H7 (cell line): ENCODE measurements at regions not wholly inside any gene's neighbourhood (a gene's known extent, or its start where the extent isn't known, plus 50 kb on each side); places are given as distances from the start of the nearest gene placed in this dataset.

Experiments used
- DNase-seq: peaks from one replicate; pipeline ENCODE4 v3.0.0; 2012
- H3K27me3 ChIP-seq: 2 replicates; pipeline ENCODE4 v1.6.0; 2011; ENCODE audit warnings: mild to moderate bottlenecking, low read length; ENCODE audit not compliant: control insufficient read depth, insufficient read depth
- H3K36me3 ChIP-seq: replicated peaks from 2 replicates; pipeline ENCODE4 v1.5.1; 2011; ENCODE audit warnings: low read length; ENCODE audit not compliant: control insufficient read depth, insufficient read depth
- H3K4me3 ChIP-seq: 2 replicates; pipeline ENCODE4 v1.5.1; 2011; ENCODE audit warnings: low read depth, mild to moderate bottlenecking, control low read depth, low read length, moderate library complexity; ENCODE audit not compliant: insufficient read depth

DNA sequence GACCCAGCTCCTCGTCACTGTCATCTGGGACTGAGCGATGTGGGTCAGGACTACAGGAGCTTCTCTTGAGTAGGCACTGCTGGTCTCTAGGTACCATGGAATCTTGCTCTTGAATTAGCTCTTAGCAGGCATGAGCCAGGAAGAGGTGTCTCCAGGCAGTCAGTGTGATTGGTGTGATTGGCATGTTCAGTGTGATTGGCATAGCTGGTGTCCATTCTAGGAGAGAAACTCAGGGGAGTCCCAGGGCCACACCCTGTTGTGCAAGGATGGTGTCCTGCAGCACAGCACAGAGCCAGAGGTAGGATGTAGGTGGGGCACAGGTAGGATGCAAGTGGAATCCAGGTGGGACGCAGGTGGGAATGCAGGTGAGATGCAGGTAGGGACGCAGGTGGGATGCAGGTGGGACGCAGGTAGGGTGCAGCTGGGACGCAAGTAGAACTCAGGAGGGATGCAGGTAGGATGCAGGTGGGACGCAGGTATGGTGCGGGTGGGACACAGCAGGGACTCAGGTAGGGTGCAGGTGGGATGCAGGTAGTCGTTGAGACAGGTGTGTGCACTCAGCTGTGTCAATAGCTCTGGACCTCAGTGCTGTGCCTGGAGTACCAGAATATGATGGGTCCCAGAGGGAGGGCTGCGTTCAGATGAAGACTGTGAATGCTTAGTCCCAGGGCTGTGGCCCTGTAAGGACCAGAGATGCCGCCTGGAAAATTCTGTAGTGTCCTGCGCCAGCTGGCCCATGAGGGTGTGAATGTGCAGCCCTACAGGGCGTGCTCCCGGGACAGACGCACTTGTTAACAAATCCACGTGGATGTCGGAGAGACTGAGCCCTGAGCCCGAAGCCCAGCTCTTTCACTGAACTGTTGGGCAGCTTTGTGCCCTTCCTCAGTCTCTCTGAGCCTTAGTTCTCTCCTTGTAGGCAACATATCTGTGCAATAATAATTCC is 248.2 kb upstream of the PITRM1 start:
- no peak for DNase-seq
- H3K4me3 ChIP-seq = no peak overlapping the region
- no peaks in the 10 kb centered on the region for H3K36me3 ChIP-seq
- H3K27me3 ChIP-seq = no peaks in the 10 kb centered on the region

GRCh38 chr10:3419719-3420495 is 247.3 kb upstream of the PITRM1 start:
- no peak for DNase-seq
- Histone ChIP-seq H3K4me3 (no peak overlapping the region), H3K36me3 (no peaks in the 10 kb centered on the region), H3K27me3 (no peaks in the 10 kb centered on the region)

DNA sequence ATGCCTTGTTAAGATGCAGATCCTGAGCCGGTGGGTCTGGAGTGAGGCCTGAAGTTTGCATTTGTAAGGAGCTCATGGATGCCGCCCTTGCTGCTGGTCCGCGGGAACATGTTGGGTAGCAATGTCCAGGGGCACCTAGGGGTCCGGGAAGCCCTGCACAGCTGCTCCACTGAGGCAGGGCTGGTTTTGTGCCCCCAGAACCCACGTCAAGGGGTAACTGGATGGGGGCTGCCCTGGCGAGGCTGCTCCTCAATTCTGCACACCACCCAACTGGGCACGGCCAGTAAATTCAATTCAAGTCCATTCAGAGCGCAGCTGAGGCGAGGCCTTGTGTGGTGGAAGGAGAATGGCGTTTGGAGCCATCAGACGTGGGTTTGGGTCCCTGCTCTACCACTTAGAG is 246.3 kb upstream of the PITRM1 start:
- no peaks in the 10 kb centered on the region for H3K36me3 ChIP-seq
- H3K4me3 ChIP-seq = no peak overlapping the region
- no peak for DNase-seq
- no peaks in the 10 kb centered on the region for H3K27me3 ChIP-seq

GRCh38 chr10:3418041-3418754 is 245.6 kb upstream of the PITRM1 start:
- no peak for DNase-seq
- Histone ChIP-seq H3K4me3 (no peak overlapping the region), H3K36me3 (no peaks in the 10 kb centered on the region), H3K27me3 (no peaks in the 10 kb centered on the region)

DNA sequence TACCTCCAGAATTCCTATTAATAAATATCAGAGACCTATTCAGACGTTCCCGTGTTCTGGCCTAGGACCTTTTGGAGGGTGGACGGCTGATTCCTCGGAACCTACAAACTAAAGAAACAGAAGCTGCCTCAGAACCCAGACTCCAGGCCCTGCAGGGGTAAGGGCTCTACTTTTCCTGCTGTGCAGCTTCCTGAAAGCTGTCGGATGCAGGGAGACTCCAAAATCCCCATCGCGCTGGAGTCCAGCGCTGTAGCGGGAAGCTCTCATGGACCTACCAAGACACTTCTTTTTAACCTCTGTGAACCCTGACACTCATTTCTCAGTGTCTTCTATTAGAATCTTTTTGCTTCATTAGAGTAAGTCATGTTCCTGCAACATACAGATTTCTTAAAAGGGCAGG is 244.5 kb upstream of the PITRM1 start:
- H3K27me3 ChIP-seq = no peaks in the 10 kb centered on the region
- H3K4me3 ChIP-seq = no peak overlapping the region
- no peaks in the 10 kb centered on the region for H3K36me3 ChIP-seq
- DNase-seq = no peak

- Histone ChIP-seq H3K36me3 (no peaks in the 10 kb centered on the region), H3K4me3 (no peak overlapping the region), H3K27me3 (no peaks in the 10 kb centered on the region)
- DNase-seq = no peak
Measured at GRCh38 chr10:3415878-3416605, 243.5 kb upstream of the PITRM1 start.

- DNase-seq = no peak
- no peaks in the 10 kb centered on the region for H3K36me3 ChIP-seq
- H3K4me3 ChIP-seq = no peak overlapping the region
- no peaks in the 10 kb centered on the region for H3K27me3 ChIP-seq
Measured at GRCh38 chr10:3415038-3415736, 242.6 kb upstream of the PITRM1 start.

DNA sequence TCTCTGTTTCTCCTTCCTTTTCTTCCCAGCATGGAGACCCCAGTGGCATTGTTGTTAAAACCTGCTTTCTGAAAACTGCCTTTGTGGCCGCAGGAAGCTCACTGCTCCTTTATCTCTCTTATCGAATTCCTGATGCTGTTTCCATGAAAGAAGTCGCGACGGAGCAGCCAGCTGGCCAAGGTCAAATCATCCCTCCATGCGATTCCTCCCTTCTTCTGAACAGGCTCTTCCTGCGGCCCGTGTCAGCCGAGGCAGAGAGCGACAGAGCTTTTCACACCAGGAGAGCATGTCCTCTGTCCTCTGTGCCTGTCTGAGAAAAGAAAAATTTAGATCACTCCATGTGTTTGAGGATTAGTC is 242.1 kb upstream of the PITRM1 start:
- Histone ChIP-seq H3K27me3 (no peaks in the 10 kb centered on the region), H3K4me3 (no peak overlapping the region), H3K36me3 (no peaks in the 10 kb centered on the region)
- DNase-seq = no peak

DNA sequence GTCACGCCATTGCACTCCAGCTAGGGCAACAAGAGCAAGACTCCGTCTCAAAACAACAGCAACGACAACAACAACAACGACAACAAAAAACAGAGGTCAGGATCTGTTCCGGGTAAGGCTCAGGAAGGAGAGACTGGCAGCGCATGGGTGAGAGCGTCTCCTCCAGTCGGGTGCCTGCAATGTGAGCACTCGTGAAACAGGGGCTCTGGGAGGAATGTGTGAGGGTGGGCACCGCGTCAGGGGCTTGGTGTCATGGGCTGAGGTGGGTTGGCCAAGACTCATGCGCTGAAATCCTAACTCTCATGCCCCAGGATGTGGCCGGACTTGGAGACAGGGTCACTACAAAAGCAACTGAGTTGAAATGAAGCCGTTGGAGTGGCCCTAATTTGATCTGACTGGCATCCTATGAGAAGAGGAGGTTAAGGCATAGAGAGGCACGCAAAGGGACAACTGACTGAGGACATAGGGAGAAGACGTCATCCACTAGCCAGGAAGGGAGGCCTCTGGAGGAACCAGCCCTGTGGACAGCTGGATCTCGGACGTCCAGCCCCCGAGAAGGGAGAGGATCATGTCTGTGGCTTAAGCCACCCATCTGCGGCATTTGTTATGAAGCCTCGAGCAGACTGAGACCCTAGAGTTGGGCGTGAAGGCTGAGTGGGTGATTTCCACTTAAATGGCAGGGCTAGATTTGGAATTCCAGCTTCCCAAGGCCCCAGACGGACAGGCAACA is 241.5 kb upstream of the PITRM1 start:
- Histone ChIP-seq H3K27me3 (no peaks in the 10 kb centered on the region), H3K4me3 (no peak overlapping the region), H3K36me3 (no peaks in the 10 kb centered on the region)
- DNase-seq = no peak

GRCh38 chr10:3412646-3413045 is 240.1 kb upstream of the PITRM1 start:
- H3K4me3 ChIP-seq = no peak overlapping the region
- no peaks in the 10 kb centered on the region for H3K36me3 ChIP-seq
- no peaks in the 10 kb centered on the region for H3K27me3 ChIP-seq
- DNase-seq = no peak

DNA sequence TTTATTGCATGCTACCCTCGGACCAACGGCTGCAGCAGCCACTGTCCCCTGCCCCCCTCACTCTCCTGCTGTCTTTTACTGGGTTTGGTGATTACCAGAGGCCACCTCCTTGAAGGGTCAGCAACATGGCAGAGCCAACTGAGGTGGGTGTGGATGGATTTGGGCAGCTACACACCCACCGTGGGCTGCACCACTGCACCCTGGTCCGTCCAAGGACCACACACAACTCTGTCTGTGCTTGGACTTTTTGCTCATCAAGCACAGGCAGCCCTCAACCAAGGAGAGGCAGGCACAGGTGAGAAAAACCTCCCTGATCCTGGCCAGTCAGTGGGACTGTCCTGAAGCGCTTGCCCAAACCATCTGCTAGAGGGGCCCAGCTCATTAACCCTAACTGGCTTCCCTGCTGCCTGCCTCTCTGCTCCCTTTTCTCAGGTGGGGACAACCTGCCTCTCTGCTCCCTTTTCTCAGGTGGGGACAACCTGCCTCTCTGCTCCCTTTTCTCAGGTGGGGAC is 239.5 kb upstream of the PITRM1 start:
- Histone ChIP-seq H3K4me3 (no peak overlapping the region), H3K36me3 (no peaks in the 10 kb centered on the region), H3K27me3 (no peaks in the 10 kb centered on the region)
- no peak for DNase-seq

GRCh38 chr10:3411044-3411443 is 238.5 kb upstream of the PITRM1 start:
- no peak for DNase-seq
- H3K27me3 ChIP-seq = no peaks in the 10 kb centered on the region
- H3K36me3 ChIP-seq = no peaks in the 10 kb centered on the region
- H3K4me3 ChIP-seq = no peak overlapping the region

DNA sequence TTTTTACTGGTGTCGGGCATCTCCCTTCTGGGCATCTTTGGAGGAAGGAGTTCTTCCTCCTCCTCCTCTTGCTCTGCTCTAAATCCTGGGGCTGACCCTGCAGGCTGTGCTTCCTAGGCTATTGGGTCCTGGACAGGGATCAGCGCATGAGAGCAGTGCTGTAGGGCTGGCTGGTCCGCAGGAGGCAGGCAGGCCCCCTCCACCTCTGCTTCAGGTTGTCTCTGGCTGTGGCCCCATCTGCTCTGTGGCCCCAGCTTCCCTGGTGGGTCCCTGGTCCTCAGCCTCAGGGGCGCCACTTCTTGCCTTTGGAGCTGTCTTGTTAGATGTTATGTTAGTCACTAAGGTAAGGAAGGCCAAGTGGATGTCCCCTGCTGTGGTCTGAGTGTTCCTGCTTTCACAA is 237.3 kb upstream of the PITRM1 start:
- Histone ChIP-seq H3K27me3 (no peaks in the 10 kb centered on the region), H3K4me3 (no peak overlapping the region), H3K36me3 (no peaks in the 10 kb centered on the region)
- no peak for DNase-seq
